Transverse colon (tissue), 4 donors: ENCODE measurements at regions not wholly inside any gene's neighbourhood (a gene's known extent, or its start where the extent isn't known, plus 50 kb on each side); places are given as distances from the start of the nearest gene placed in this dataset.
"Not testable (repeated sequence)": the region's sequence is repeated elsewhere in the genome, so short reads cannot be mapped to it uniquely, and the experiment has no call there.

Experiments used
- DNase-seq: peaks from one replicate; pipeline ENCODE4 v3.0.0-alpha.2; 2019
- H3K27ac ChIP-seq, 4 donors: fragments of 200-600 bp; sonication (generic); 2 replicates each; pipeline ENCODE4 v1.5.1; 2016 to 2018; ENCODE audit warnings: inconsistent platforms in 4 of 4
- H3K27me3 ChIP-seq: fragments of 200-600 bp; sonication (generic); 2 replicates; pipeline ENCODE4 v1.5.1; 2017; ENCODE audit warnings: inconsistent platforms
- H3K36me3 ChIP-seq, 4 donors: fragments of 200-600 bp; sonication (generic); 2 replicates each; pipeline ENCODE4 v1.5.1; 2017 to 2019; ENCODE audit warnings: inconsistent platforms in 4 of 4
- H3K4me1 ChIP-seq, 4 donors: fragments of 200-600 bp; sonication (generic); 2 replicates each; pipeline ENCODE4 v1.5.1; 2017 to 2020; ENCODE audit warnings: inconsistent platforms in 4 of 4
- H3K4me3 ChIP-seq, 4 donors: fragments of 200-600 bp; sonication (generic); 1 replicate in 1 of 4; 2 replicates in 3 of 4; pipeline versions ENCODE4 v1.5.1 to v1.6.1; 2017 to 2019; ENCODE audit warnings: inconsistent platforms in 4 of 4
- H3K9me3 ChIP-seq, 2 donors: fragments of 200-600 bp; sonication (generic); 2 replicates each; pipeline ENCODE4 v1.5.1; 2017 to 2019; ENCODE audit warnings: inconsistent platforms in 2 of 2
- CTCF ChIP-seq, 5 experiments: fragments of 200-600 bp in 3 of 5; fragments of 450-650 bp in 2 of 5; sonication (generic) in 3 of 5; IDR thresholded peaks; 1 replicate in 2 of 5; 2 replicates in 3 of 5; pipeline ENCODE4 v1.5.1; 2016 to 2017; ENCODE audit warnings: antibody characterized with exemption in 5 of 5, inconsistent platforms in 3 of 5, mild to moderate bottlenecking in 2 of 5, moderate library complexity in 1 of 5
- EP300 ChIP-seq: sonication (generic); formaldehyde crosslinking; IDR thresholded peaks from one replicate; pipeline ENCODE4 v1.6.1; 2017; ENCODE audit warnings: antibody characterized with exemption, low read depth
- POLR2A ChIP-seq: fragments of 450-650 bp; IDR thresholded peaks from one replicate; pipeline ENCODE4 v1.6.1; 2016; ENCODE audit warnings: antibody characterized with exemption, mild to moderate bottlenecking, moderate library complexity
- POLR2AphosphoS5 ChIP-seq, 3 donors: sonication (generic); formaldehyde crosslinking; IDR thresholded peaks; one replicate each; pipeline ENCODE4 v1.6.1; 2016; ENCODE audit warnings: antibody characterized with exemption in 3 of 3
- WGBS, 2 donors: methylation state at CpG; one replicate each; pipeline ENCODE4 v1.1.5; 2018; ENCODE audit warnings: low coverage in 1 of 2; 5-methylcytosine and 5-hydroxymethylcytosine counted together
- in situ Hi-C, 4 donors: fragments of 200-750 bp; cut with MboI; loops; one replicate each; pipeline versions ENCODE4 v1.15.0 to v1.15.1; 2017; ENCODE audit warnings: low sequenced_read_pairs in 3 of 4, low pct_ligation_motif_present in 1 of 4, low pct_unique_long_range_greater_than_20kb in 1 of 4
- intact Hi-C: fragments of 100-400 bp; cut with DNase I; formaldehyde crosslinking; loops from one replicate; pipeline ENCODE4 v1.15.1; 2023; ENCODE audit warnings: low total_unique reads

- WGBS, 2 donors, result 89 to 98% methylated on average over 2 of the region's 2 CpGs
- in situ Hi-C loops (no loop called here), intact Hi-C loops (loop anchor here (10.0 kb wide), 1 partner anchor 220 kb away; no protein-coding TSS in a partner anchor)
- Histone ChIP-seq H3K27ac (no peak overlapping the region), H3K9me3 (no peaks in the 10 kb centered on the region), H3K4me3 (no peak overlapping the region), H3K4me1 (peaks cover 0 to 8% (median 2%) of the 10 kb centered on the region in 4 donors), H3K27me3 (no peaks in the 10 kb centered on the region), H3K36me3 (no peaks in the 10 kb centered on the region)
- TF ChIP-seq POLR2AphosphoS5 (IDR thresholded peaks at IDR 0.05), result no peak
- TF ChIP-seq EP300, result no peak
- no peak for TF ChIP-seq CTCF (IDR thresholded peaks at IDR 0.05)
- no peak for TF ChIP-seq POLR2A
- DNase-seq, result no peak
Measured at GRCh38 chr3:102004561-102004960, 155.2 kb downstream of the NFKBIZ start.

DNA sequence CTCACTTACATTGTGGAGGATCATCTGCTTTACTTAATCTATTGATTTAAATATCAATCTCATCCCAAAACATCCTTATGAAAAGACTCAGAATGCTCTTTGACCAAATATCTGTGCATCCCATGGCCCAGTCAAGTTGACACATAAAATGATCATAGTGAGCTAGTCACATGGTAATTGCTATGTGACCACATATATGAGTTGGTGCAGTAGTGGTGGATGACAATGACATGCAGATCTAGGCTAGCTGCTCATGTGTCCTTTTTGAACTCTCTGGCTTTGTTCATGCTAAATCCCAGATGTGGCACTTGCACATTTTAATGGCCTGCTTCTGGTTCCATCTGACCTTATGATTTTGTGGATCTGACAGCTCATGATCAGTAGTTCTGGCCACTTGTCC, 156.2 kb downstream of the NFKBIZ start:
- no peaks in the 10 kb centered on the region for H3K27me3 ChIP-seq
- no peak overlapping the region for H3K27ac ChIP-seq
- H3K9me3 ChIP-seq, result no peaks in the 10 kb centered on the region
- in situ Hi-C loops (no loop called here), intact Hi-C loops (loop anchor here (10.0 kb wide), 1 partner anchor 219 kb away; no protein-coding TSS in a partner anchor)
- H3K4me3 ChIP-seq, result no peak overlapping the region
- TF ChIP-seq EP300, result no peak
- no peak for TF ChIP-seq POLR2A
- no peak for TF ChIP-seq CTCF (IDR thresholded peaks at IDR 0.05)
- no peak for TF ChIP-seq POLR2AphosphoS5 (IDR thresholded peaks at IDR 0.05)
- H3K4me1 ChIP-seq, result peaks cover 0 to 8% (median 2%) of the 10 kb centered on the region in 4 donors
- DNase-seq, result no peak
- no peaks in the 10 kb centered on the region for H3K36me3 ChIP-seq

DNA sequence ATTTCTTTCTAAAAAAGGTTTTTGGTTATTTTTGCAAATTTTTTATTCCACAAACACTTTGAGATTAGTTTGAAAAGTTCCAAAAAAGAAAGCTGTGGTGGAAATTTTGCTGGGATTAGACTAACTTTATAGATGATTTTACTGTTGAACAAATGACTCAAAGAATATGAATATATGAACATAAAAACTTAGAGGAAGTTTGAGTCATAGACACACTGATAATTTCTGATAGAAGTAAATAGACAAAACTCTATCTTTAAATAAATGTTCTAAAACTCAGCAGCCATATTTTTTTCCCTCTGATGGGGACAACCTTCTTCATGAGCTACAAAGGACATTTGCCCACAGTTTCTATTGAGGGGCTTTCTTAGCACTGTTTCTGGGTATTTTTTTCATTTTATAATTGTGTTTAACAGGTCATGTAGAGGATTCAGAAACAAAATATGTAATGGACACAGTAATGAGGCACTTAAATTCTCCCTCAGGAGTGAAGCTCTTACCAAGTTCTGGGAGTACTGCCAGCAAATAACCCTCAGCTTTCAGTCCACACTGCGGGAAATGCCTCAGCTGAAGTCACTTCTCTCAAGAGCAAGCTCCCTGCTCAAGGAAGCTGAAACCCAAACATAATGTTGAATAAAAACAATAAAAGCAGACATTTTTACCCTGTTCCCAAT, 157.6 kb downstream of the NFKBIZ start:
- Histone ChIP-seq H3K27me3 (no peaks in the 10 kb centered on the region), H3K9me3 (no peaks in the 10 kb centered on the region), H3K4me1 (peaks cover 0 to 8% (median 2%) of the 10 kb centered on the region in 4 donors), H3K36me3 (no peaks in the 10 kb centered on the region), H3K4me3 (no peak overlapping the region), H3K27ac (no peak overlapping the region)
- in situ Hi-C loops, result no loop called here
- 33% methylated on average over 1 of the region's 1 CpG; no CpG with 5 or more reads in 1 of the 2 donors for WGBS, 2 donors
- intact Hi-C loops, result loop anchor here (10.0 kb wide), 1 partner anchor 218 kb away; no protein-coding TSS in a partner anchor
- no peak for TF ChIP-seq POLR2A
- TF ChIP-seq CTCF (IDR thresholded peaks at IDR 0.05), result no peak
- TF ChIP-seq EP300, result no peak
- no peak for TF ChIP-seq POLR2AphosphoS5 (IDR thresholded peaks at IDR 0.05)
- DNase-seq, result peak; percentile 14

GRCh38 chr3:102008436-102008835, 159.1 kb downstream of the NFKBIZ start:
- H3K36me3 ChIP-seq, H3K4me1 ChIP-seq, H3K27me3 ChIP-seq, H3K4me3 ChIP-seq, H3K27ac ChIP-seq, DNase-seq, H3K9me3 ChIP-seq, in situ Hi-C loops: not testable (repeated sequence)
- 90% methylated on average over 11 of the region's 11 CpGs; no CpG with 5 or more reads in 1 of the 2 donors for WGBS, 2 donors
- intact Hi-C loops, result loop anchor here (10.0 kb wide), 1 partner anchor 216 kb away; no protein-coding TSS in a partner anchor

- in situ Hi-C loops, result no loop called here
- H3K4me3 ChIP-seq, result no peak overlapping the region
- WGBS, 2 donors, result 89 to 100% methylated on average over 1 of the region's 1 CpG
- DNase-seq, result no peak
- intact Hi-C loops, result no loop called here
- H3K9me3 ChIP-seq, result peaks cover 0 to 3% of the 10 kb centered on the region in 2 donors
- no peaks in the 10 kb centered on the region for H3K27me3 ChIP-seq
- no peaks in the 10 kb centered on the region for H3K4me1 ChIP-seq
- H3K36me3 ChIP-seq, result no peaks in the 10 kb centered on the region
- H3K27ac ChIP-seq, result no peak overlapping the region
- TF ChIP-seq POLR2A, result no peak
- TF ChIP-seq EP300, result no peak
- TF ChIP-seq POLR2AphosphoS5 (IDR thresholded peaks at IDR 0.05), result no peak
- TF ChIP-seq CTCF (IDR thresholded peaks at IDR 0.05), result no peak
Measured at GRCh38 chr3:102016417-102016816, 167.1 kb downstream of the NFKBIZ start.
